SK-N-SH treated with all-trans-retinoic acid at 6 μM for 48 hours (cell line): ENCODE measurements at regions not wholly inside any gene's neighbourhood (a gene's known extent, or its start where the extent isn't known, plus 50 kb on each side); places are given as distances from the start of the nearest gene placed in this dataset.

ENCODE experiments used
- ATAC-seq: fragments of 200-7000 bp; cut with Tn5 transposase; 3 replicates; pipeline ENCODE4 v1.9.1; 2020; ENCODE audit warnings: mild to moderate bottlenecking, moderate library complexity
- ARNTL ChIP-seq: fragments of 450-650 bp; formaldehyde crosslinking; IDR thresholded peaks from 2 replicates; pipeline ENCODE4 v1.5.0; 2020; ENCODE audit warnings: low read depth, mild to moderate bottlenecking, moderate library complexity, borderline replicate concordance
- CSDC2 ChIP-seq: fragments of 250-450 bp; sonication (Bioruptor Pico); IDR thresholded peaks from 2 replicates; pipeline ENCODE4 v1.5.0; 2020; ENCODE audit warnings: mild to moderate bottlenecking, moderate library complexity
- CSRNP3 ChIP-seq: fragments of 250-450 bp; sonication (Bioruptor Pico); IDR thresholded peaks from 2 replicates; pipeline ENCODE4 v1.5.1; 2021; ENCODE audit warnings: mild to moderate bottlenecking, moderate library complexity
- ESRRG ChIP-seq: fragments of 250-450 bp; sonication (Bioruptor Pico); IDR thresholded peaks from 2 replicates; pipeline ENCODE4 v1.6.1; 2021; ENCODE audit warnings: mild to moderate bottlenecking
- GLIS3 ChIP-seq: fragments of 250-450 bp; sonication (Bioruptor Pico); IDR thresholded peaks from 2 replicates; pipeline ENCODE4 v1.5.0; 2020; ENCODE audit warnings: mild to moderate bottlenecking, moderate library complexity
- ISL1 ChIP-seq: fragments of 250-450 bp; sonication (Bioruptor Pico); IDR thresholded peaks from 2 replicates; pipeline ENCODE4 v2.1.2; 2022; ENCODE audit warnings: mild to moderate bottlenecking, moderate library complexity
- OSR1 ChIP-seq: fragments of 250-450 bp; sonication (Bioruptor Pico); IDR thresholded peaks from 2 replicates; pipeline ENCODE4 v1.8.0; 2022; ENCODE audit warnings: moderate library complexity, mild to moderate bottlenecking, inconsistent platforms
- PPARA ChIP-seq: fragments of 250-450 bp; sonication (Bioruptor Pico); IDR thresholded peaks from 2 replicates; pipeline ENCODE4 v1.5.0; 2020; ENCODE audit warnings: mild to moderate bottlenecking, borderline replicate concordance
- RARB ChIP-seq: fragments of 250-450 bp; sonication (Bioruptor Pico); IDR thresholded peaks from 2 replicates; pipeline ENCODE4 v1.8.0; 2021; ENCODE audit warnings: mild to moderate bottlenecking, moderate library complexity
- SNAI2 ChIP-seq: fragments of 250-450 bp; sonication (Bioruptor Pico); IDR thresholded peaks from 2 replicates; pipeline ENCODE4 v1.5.0; 2020; ENCODE audit warnings: mild to moderate bottlenecking, moderate library complexity
- TCF4 ChIP-seq: fragments of 250-450 bp; sonication (Bioruptor Pico); IDR thresholded peaks from 2 replicates; pipeline ENCODE4 v1.8.0; 2021; ENCODE audit warnings: mild to moderate bottlenecking, moderate library complexity, borderline replicate concordance
- TOX ChIP-seq: fragments of 250-450 bp; sonication (Bioruptor Pico); IDR thresholded peaks from 2 replicates; pipeline ENCODE4 v1.8.0; 2021; ENCODE audit warnings: mild to moderate bottlenecking, moderate library complexity, borderline replicate concordance
- TSHZ2 ChIP-seq: fragments of 250-450 bp; sonication (Bioruptor Pico); IDR thresholded peaks from 2 replicates; pipeline ENCODE4 v1.5.0; 2020; ENCODE audit warnings: mild to moderate bottlenecking, moderate library complexity
- ZC3H10 ChIP-seq: fragments of 250-450 bp; sonication (Bioruptor Pico); IDR thresholded peaks from 2 replicates; pipeline ENCODE4 v1.5.1; 2021; ENCODE audit warnings: mild to moderate bottlenecking, moderate library complexity
- ZFP3 ChIP-seq: fragments of 250-450 bp; sonication (Bioruptor Pico); IDR thresholded peaks from 2 replicates; pipeline ENCODE4 v1.5.0; 2020; ENCODE audit warnings: mild to moderate bottlenecking, moderate library complexity
- ZFP30 ChIP-seq: fragments of 450-650 bp; formaldehyde crosslinking; IDR thresholded peaks from 2 replicates; pipeline ENCODE4 v1.5.0; 2022; ENCODE audit warnings: mild to moderate bottlenecking, moderate library complexity
- ZNF565 ChIP-seq: fragments of 450-650 bp; formaldehyde crosslinking; conservative IDR thresholded peaks from 2 replicates; pipeline ENCODE4 v1.5.0; 2020; ENCODE audit warnings: low read depth, mild to moderate bottlenecking, moderate library complexity
- ZNF70 ChIP-seq: fragments of 450-650 bp; formaldehyde crosslinking; IDR thresholded peaks from 2 replicates; pipeline ENCODE4 v1.5.0; 2020; ENCODE audit warnings: mild to moderate bottlenecking, moderate library complexity
- TF ChIP-seq, protein P1 (sequence below): fragments of 250-450 bp; sonication (Bioruptor Pico); IDR thresholded peaks from 2 replicates; pipeline ENCODE4 v1.8.0; 2021; ENCODE audit warnings: low read depth, mild to moderate bottlenecking, moderate library complexity, borderline replicate concordance
- TF ChIP-seq, protein P2 (sequence below): fragments of 250-450 bp; sonication (Bioruptor Pico); IDR thresholded peaks from 2 replicates; pipeline ENCODE4 v1.8.0; 2020; ENCODE audit warnings: mild to moderate bottlenecking, moderate library complexity, borderline replicate concordance

GRCh38 chr2:55761526-55761925, 67.9 kb upstream of the PNPT1 start:
- peak; percentile 55 for ATAC-seq

DNA sequence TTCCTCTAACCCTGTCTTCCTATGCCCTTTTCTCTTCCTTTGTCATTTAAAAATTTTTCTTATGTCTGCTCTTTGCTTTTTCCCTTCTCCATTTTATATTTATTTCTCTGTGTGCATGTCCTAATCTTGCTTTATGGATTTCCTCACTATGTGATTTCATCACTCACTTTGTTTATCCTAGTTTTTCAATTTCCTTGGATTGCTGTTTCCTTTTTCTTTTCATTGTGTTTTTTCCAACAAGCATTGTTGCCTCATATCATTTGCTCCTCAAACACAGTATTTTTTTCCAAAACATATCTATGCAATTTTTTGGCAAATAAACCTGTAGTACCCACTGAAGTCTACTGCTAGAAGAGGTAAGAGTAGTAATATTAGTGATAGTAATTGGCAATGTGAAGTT, 67.4 kb upstream of the PNPT1 start:
- TF ChIP-seq TOX (CRISPR knock-in tag) (no peak), ZNF70 (CRISPR knock-in tag) (no peak), PPARA (no peak), ZNF565 (CRISPR knock-in tag) (no peak)
- TF ChIP-seq, protein P1, sequence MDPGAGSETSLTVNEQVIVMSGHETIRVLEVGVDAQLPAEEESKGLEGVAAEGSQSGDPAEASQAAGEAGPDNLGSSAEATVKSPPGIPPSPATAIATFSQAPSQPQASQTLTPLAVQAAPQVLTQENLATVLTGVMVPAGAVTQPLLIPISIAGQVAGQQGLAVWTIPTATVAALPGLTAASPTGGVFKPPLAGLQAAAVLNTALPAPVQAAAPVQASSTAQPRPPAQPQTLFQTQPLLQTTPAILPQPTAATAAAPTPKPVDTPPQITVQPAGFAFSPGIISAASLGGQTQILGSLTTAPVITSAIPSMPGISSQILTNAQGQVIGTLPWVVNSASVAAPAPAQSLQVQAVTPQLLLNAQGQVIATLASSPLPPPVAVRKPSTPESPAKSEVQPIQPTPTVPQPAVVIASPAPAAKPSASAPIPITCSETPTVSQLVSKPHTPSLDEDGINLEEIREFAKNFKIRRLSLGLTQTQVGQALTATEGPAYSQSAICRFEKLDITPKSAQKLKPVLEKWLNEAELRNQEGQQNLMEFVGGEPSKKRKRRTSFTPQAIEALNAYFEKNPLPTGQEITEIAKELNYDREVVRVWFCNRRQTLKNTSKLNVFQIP = no peak
- TF ChIP-seq, protein P2, sequence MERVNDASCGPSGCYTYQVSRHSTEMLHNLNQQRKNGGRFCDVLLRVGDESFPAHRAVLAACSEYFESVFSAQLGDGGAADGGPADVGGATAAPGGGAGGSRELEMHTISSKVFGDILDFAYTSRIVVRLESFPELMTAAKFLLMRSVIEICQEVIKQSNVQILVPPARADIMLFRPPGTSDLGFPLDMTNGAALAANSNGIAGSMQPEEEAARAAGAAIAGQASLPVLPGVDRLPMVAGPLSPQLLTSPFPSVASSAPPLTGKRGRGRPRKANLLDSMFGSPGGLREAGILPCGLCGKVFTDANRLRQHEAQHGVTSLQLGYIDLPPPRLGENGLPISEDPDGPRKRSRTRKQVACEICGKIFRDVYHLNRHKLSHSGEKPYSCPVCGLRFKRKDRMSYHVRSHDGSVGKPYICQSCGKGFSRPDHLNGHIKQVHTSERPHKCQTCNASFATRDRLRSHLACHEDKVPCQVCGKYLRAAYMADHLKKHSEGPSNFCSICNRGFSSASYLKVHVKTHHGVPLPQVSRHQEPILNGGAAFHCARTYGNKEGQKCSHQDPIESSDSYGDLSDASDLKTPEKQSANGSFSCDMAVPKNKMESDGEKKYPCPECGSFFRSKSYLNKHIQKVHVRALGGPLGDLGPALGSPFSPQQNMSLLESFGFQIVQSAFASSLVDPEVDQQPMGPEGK (CRISPR knock-in tag) = no peak
- no peak for ATAC-seq

More at GRCh38 chr2:55761526-55761925, 67.9 kb upstream of the PNPT1 start:
- no peak for TF ChIP-seq TOX (CRISPR knock-in tag)
- no peak for TF ChIP-seq CSRNP3 (CRISPR knock-in tag)
- TF ChIP-seq ZFP3 = no peak
- no peak for TF ChIP-seq OSR1
- no peak for TF ChIP-seq TSHZ2 (CRISPR knock-in tag)
- TF ChIP-seq ESRRG (CRISPR knock-in tag) = no peak
- TF ChIP-seq RARB (CRISPR knock-in tag) = no peak
- no peak for TF ChIP-seq GLIS3 (CRISPR knock-in tag)
- no peak for TF ChIP-seq ARNTL (CRISPR knock-in tag)
- no peak for TF ChIP-seq ZNF70 (CRISPR knock-in tag)
- TF ChIP-seq SNAI2 (CRISPR knock-in tag) = no peak
- TF ChIP-seq, protein P2 (CRISPR knock-in tag) = no peak
- TF ChIP-seq ZC3H10 (CRISPR knock-in tag) = no peak
- TF ChIP-seq ISL1 (CRISPR knock-in tag) = no peak
- no peak for TF ChIP-seq TCF4
- no peak for TF ChIP-seq ZNF565 (CRISPR knock-in tag)

DNA sequence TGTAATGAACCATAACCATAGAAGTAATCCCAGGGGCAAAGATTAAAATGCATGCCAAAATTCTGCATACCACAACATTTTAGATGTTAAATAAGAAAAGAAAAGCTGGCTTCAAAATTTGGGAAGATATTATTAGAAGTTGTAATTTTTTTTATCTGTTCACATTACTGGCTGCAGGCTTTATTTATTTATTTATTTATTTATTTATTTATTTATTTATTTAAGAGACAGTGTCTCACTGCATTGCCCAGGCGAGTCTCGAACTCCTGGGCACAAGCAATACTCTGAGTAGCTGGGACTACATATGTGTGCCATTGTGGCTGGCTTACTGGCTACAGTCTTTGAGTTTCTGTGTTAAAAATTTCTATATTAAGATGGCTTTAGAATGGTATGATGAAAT, 66.5 kb upstream of the PNPT1 start:
- TF ChIP-seq PPARA = no peak
- TF ChIP-seq ARNTL (CRISPR knock-in tag) = no peak
- TF ChIP-seq ZNF70 (CRISPR knock-in tag) = no peak
- TF ChIP-seq TOX (CRISPR knock-in tag) = no peak
- ATAC-seq = no peak

DNA sequence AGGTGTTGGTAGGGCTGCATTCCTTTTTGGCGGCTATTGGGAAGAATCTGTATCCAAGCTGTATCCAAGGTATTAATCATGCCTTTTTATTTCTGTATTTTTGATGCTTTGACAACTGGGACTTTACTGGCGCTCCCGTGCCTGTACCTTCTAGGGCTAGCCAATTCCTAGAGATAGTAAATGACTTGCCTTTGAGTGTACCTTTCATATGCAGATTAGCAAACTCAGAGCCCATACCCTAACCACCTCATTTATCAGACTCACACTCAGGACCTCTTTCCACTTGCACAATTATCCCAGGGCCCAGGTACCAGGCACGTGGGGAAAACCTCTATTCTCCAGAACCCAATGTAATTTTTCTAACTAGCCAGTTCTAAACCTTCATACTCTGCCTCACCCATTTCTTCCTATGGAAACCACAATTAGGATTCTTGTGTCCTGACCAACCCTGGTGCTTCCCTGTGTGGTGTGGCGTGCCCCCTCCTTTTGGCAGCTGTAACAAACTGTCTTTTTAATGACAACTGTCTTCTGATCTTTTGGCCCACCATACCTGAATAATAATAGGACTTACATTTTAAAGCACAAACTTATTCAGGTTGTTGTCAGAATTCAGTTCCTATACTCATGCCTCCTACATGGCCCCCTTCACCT, 65.8 kb upstream of the PNPT1 start:
- ATAC-seq = no peak
- TF ChIP-seq OSR1 (no peak), TCF4 (no peak), ZFP30 (no peak), CSDC2 (CRISPR knock-in tag) (no peak), SNAI2 (CRISPR knock-in tag) (no peak), ZC3H10 (CRISPR knock-in tag) (no peak)
